UCSD-AML1 (cell line): ENCODE measurements at regions not wholly inside any gene's neighbourhood (a gene's known extent, or its start where the extent isn't known, plus 50 kb on each side); places are given as distances from the start of the nearest gene placed in this dataset.
"Not testable (repeated sequence)": the region's sequence is repeated elsewhere in the genome, so short reads cannot be mapped to it uniquely, and the experiment has no call there.

Source experiments
- DNase-seq: peaks from one replicate; lab custom pipeline; 2025; ENCODE audit not compliant: unreplicated experiment; lab: John Stamatoyannopoulos, UW

GRCh38 chr18:68387246-68387645 lies 327.7 kb downstream of the TMX3 start:
- DNase-seq, result no peak

- DNase-seq, result not testable (repeated sequence)
Observed at GRCh38 chr18:68383979-68384378, 330.9 kb downstream of the TMX3 start.

- no peak for DNase-seq
Observed at GRCh38 chr18:68376926-68377325, 338.0 kb downstream of the TMX3 start.

GRCh38 chr18:68362907-68363306 lies 352.0 kb downstream of the TMX3 start:
- no peak for DNase-seq

GRCh38 chr18:68355637-68356036 lies 359.3 kb downstream of the TMX3 start:
- DNase-seq, result no peak

GRCh38 chr18:68354176-68354575 lies 360.7 kb downstream of the TMX3 start:
- no peak for DNase-seq

- no peak for DNase-seq
Observed at GRCh38 chr18:68342039-68342659, 372.8 kb downstream of the TMX3 start.

- DNase-seq, result no peak
Observed at GRCh38 chr18:68340606-68341005, 374.3 kb downstream of the TMX3 start.

- DNase-seq, result no peak
Observed at GRCh38 chr18:68330658-68331057, 384.2 kb downstream of the TMX3 start.

- DNase-seq, result no peak
Observed at GRCh38 chr18:68323921-68324320, 391.0 kb downstream of the TMX3 start.

GRCh38 chr18:68316636-68317035 lies 398.3 kb downstream of the TMX3 start:
- no peak for DNase-seq

- DNase-seq, result no peak
Observed at GRCh38 chr18:68314403-68314802, 400.5 kb downstream of the TMX3 start.

- DNase-seq, result no peak
Observed at GRCh38 chr18:68301441-68301840, 413.5 kb downstream of the TMX3 start.

- DNase-seq, result no peak
Observed at GRCh38 chr18:68299906-68300305, 415.0 kb downstream of the TMX3 start.

- DNase-seq, result no peak
Observed at GRCh38 chr18:68298330-68298729, 416.6 kb downstream of the TMX3 start.

- no peak for DNase-seq
Observed at GRCh38 chr18:68288408-68288807, 426.5 kb downstream of the TMX3 start.

- DNase-seq, result no peak
Observed at GRCh38 chr18:68284236-68284780, 430.6 kb downstream of the TMX3 start.

- DNase-seq, result no peak
Observed at GRCh38 chr18:68283834-68284233, 431.1 kb downstream of the TMX3 start.

- no peak for DNase-seq
Observed at GRCh38 chr18:68282232-68282631, 432.7 kb downstream of the TMX3 start.

- no peak for DNase-seq
Observed at GRCh38 chr18:68275616-68276015, 439.3 kb downstream of the TMX3 start.

GRCh38 chr18:68270017-68270416 lies 444.9 kb downstream of the TMX3 start:
- no peak for DNase-seq

- DNase-seq, result no peak
Observed at GRCh38 chr18:68267583-68267982, 447.3 kb downstream of the TMX3 start.

GRCh38 chr18:68263481-68263880 lies 451.4 kb downstream of the TMX3 start:
- no peak for DNase-seq
